HCT116 (cell line): ENCODE measurements at regions not wholly inside any gene's neighbourhood (a gene's known extent, or its start where the extent isn't known, plus 50 kb on each side); places are given as distances from the start of the nearest gene placed in this dataset.
A peak's percentile ranks its signal among the peaks of the same experiment; 100 is the strongest.

Experiments used
- ATAC-seq: fragments of 200-7000 bp; cut with Tn5 transposase; 2 replicates; pipeline ENCODE4 v1.9.1; 2020; ENCODE audit warnings: mild to moderate bottlenecking, moderate library complexity
- BruUV-seq: library from RNA; stranded (reverse); fragments of 400-500 nt; replicated peaks from 2 replicates; lab custom pipeline; 2021; lab: Mats Ljungman, UMichigan
- CTCF ChIA-PET: fragments of 300-600 bp; sonication (Branson Sonifier 250); formaldehyde crosslinking; loops from one replicate; lab custom pipeline; 2021; ENCODE audit warnings: antibody characterized with exemption; lab: Charles Lee
- POLR2A ChIA-PET: fragments of 300-600, 350-600 bp; sonication (Branson Sonifier 250); formaldehyde crosslinking; loops from one replicate; lab custom pipeline; 2021; ENCODE audit warnings: antibody characterized with exemption; lab: Charles Lee
- RAD21 ChIA-PET, 2 experiments: fragments of 300-600 bp; sonication (Branson Sonifier 250); formaldehyde crosslinking; loops; one replicate each; lab custom pipeline; 2023; ENCODE audit warnings: low total read pairs in 2 of 2; ENCODE audit not compliant: uncharacterized antibody in 2 of 2, unreplicated experiment in 2 of 2, low non-redundant PET in 1 of 2; lab: Charles Lee
- DNase-seq: peaks from one replicate; pipeline ENCODE4 v3.0.0-alpha.2; 2010; ENCODE audit warnings: low read depth, low spot score
- H2AFZ ChIP-seq: fragments of 200-600 bp; shearing (Covaris generic), sonication (generic); 2 replicates; pipeline ENCODE4 v1.6.1; 2017; ENCODE audit warnings: low read depth, mixed run types, mixed read lengths, antibody characterized with exemption, low read length; ENCODE audit not compliant: poor library complexity, severe bottlenecking
- H3K27ac ChIP-seq: 2 replicates; pipeline ENCODE4 v1.5.1; 2012; ENCODE audit warnings: low read depth, low read length
- H3K27me3 ChIP-seq: fragments of 200-600 bp; sonication (generic); 2 replicates; pipeline ENCODE4 v1.6.1; 2016; ENCODE audit warnings: mixed run types, low read length, mixed read lengths; ENCODE audit not compliant: insufficient read depth
- H3K36me3 ChIP-seq, 2 experiments: fragments of 200-500 bp in 1 of 2; fragments of 200-600 bp in 1 of 2; sonication (Bioruptor generic) in 1 of 2; sonication (generic) in 1 of 2; 2 replicates each; pipeline versions ENCODE4 v1.5.1 to v1.6.1; 2014 to 2016; ENCODE audit warnings: low read length in 2 of 2, inconsistent platforms in 1 of 2, mixed read lengths in 1 of 2, mixed run types in 1 of 2; ENCODE audit not compliant: insufficient read depth in 2 of 2, control insufficient read depth in 1 of 2
- H3K4me1 ChIP-seq, 2 experiments: fragments of 200-600 bp in 1 of 2; sonication (generic) in 1 of 2; 2 replicates each; pipeline versions ENCODE4 v1.5.1 to v1.6.1; 2012 to 2017; ENCODE audit warnings: low read length in 2 of 2, inconsistent platforms in 1 of 2, mild to moderate bottlenecking in 1 of 2, mixed read lengths in 1 of 2, mixed run types in 1 of 2, moderate library complexity in 1 of 2; ENCODE audit not compliant: insufficient read depth in 2 of 2, control insufficient read depth in 1 of 2
- H3K4me2 ChIP-seq: fragments of 200-600 bp; sonication (generic); 2 replicates; pipeline ENCODE4 v1.6.1; 2017; ENCODE audit warnings: mixed run types, low read length, mixed read lengths
- H3K4me3 ChIP-seq, 2 experiments: fragments of 200-600 bp in 1 of 2; sonication (generic) in 1 of 2; replicated peaks in 1 of 2; 2 replicates each; pipeline ENCODE4 v1.5.1; 2011 to 2016; ENCODE audit warnings: low read length in 2 of 2, control low read depth in 1 of 2, low read depth in 1 of 2, mild to moderate bottlenecking in 1 of 2, mixed read lengths in 1 of 2, mixed run types in 1 of 2
- H3K79me2 ChIP-seq: fragments of 200-600 bp; sonication (generic); 2 replicates; pipeline ENCODE4 v1.6.1; 2017; ENCODE audit warnings: mild to moderate bottlenecking, mixed run types, low read length, moderate library complexity, mixed read lengths; ENCODE audit not compliant: insufficient read depth
- H3K9ac ChIP-seq: fragments of 200-600 bp; sonication (generic); 2 replicates; pipeline ENCODE4 v1.6.1; 2016; ENCODE audit warnings: low read length, mixed read lengths
- H3K9me2 ChIP-seq: fragments of 200-600 bp; sonication (generic), shearing (Covaris generic); 2 replicates; pipeline ENCODE4 v1.6.1; 2017; ENCODE audit warnings: mixed run types, mild to moderate bottlenecking, moderate library complexity; ENCODE audit not compliant: insufficient read depth
- H3K9me3 ChIP-seq, 2 experiments: fragments of 200-500 bp in 1 of 2; fragments of 200-600 bp in 1 of 2; sonication (Bioruptor generic) in 1 of 2; sonication (generic) in 1 of 2; 2 replicates each; pipeline ENCODE4 v1.6.1; 2014 to 2017; ENCODE audit warnings: low read length in 2 of 2, mixed read lengths in 2 of 2, inconsistent platforms in 1 of 2, low read depth in 1 of 2, mild to moderate bottlenecking in 1 of 2, mixed run types in 1 of 2, moderate library complexity in 1 of 2; ENCODE audit not compliant: control insufficient read depth in 1 of 2, insufficient read depth in 1 of 2
- H4K20me1 ChIP-seq: fragments of 200-600 bp; sonication (generic), shearing (Covaris generic); 2 replicates; pipeline ENCODE4 v1.6.1; 2017; ENCODE audit warnings: mixed run types, mild to moderate bottlenecking, moderate library complexity; ENCODE audit not compliant: insufficient read depth
- CBX3 ChIP-seq: IDR thresholded peaks from 2 replicates; pipeline ENCODE4 v1.6.1; 2012; ENCODE audit warnings: low read depth
- CEBPB ChIP-seq: IDR thresholded peaks from 2 replicates; pipeline ENCODE4 v1.6.1; 2012; ENCODE audit warnings: low read depth
- CTCF ChIP-seq, 3 experiments: fragments of 200-600 bp in 1 of 3; sonication (generic) in 1 of 3; IDR thresholded peaks in 2 of 3; conservative IDR thresholded peaks in 1 of 3; 2 replicates each; pipeline ENCODE4 v1.5.1; 2012 to 2017; ENCODE audit warnings: low read depth in 2 of 3, low read length in 2 of 3, antibody characterized with exemption in 1 of 3, borderline replicate concordance in 1 of 3, control low read depth in 1 of 3, mild to moderate bottlenecking in 1 of 3, mixed read lengths in 1 of 3, mixed run types in 1 of 3, moderate library complexity in 1 of 3; ENCODE audit not compliant: insufficient read depth in 1 of 3
- EGR1 ChIP-seq: IDR thresholded peaks from 2 replicates; pipeline ENCODE4 v1.6.1; 2012; ENCODE audit warnings: low read depth
- ELF1 ChIP-seq: IDR thresholded peaks from 2 replicates; pipeline ENCODE4 v1.6.1; 2012; ENCODE audit warnings: low read depth, borderline replicate concordance
- EZH2phosphoT487 ChIP-seq: fragments of 200-600 bp; IDR thresholded peaks from 2 replicates; pipeline ENCODE4 v1.6.1; 2018; ENCODE audit warnings: antibody characterized with exemption, borderline replicate concordance
- FOSL1 ChIP-seq: IDR thresholded peaks from 2 replicates; pipeline ENCODE4 v1.6.1; 2012; ENCODE audit warnings: low read depth
- JUND ChIP-seq: IDR thresholded peaks from 2 replicates; pipeline ENCODE4 v1.6.1; 2012
- POLR2AphosphoS5 ChIP-seq: IDR thresholded peaks from 2 replicates; pipeline ENCODE4 v1.6.1; 2011; ENCODE audit warnings: mild to moderate bottlenecking, low read depth, low read length, moderate library complexity
- SIN3A ChIP-seq: IDR thresholded peaks from 2 replicates; pipeline ENCODE4 v1.6.1; 2012; ENCODE audit warnings: low read depth
- SP1 ChIP-seq: IDR thresholded peaks from 2 replicates; pipeline ENCODE4 v1.6.1; 2012; ENCODE audit warnings: low read depth
- SRF ChIP-seq: IDR thresholded peaks from 2 replicates; pipeline ENCODE4 v1.6.1; 2012; ENCODE audit warnings: low read depth
- TCF7L2 ChIP-seq: IDR thresholded peaks from 2 replicates; pipeline ENCODE4 v1.7.0; 2011; ENCODE audit warnings: borderline replicate concordance, inconsistent platforms; ENCODE audit not compliant: insufficient read depth, insufficient read length; ENCODE audit errors: extremely low read depth
- YY1 ChIP-seq: IDR thresholded peaks from 2 replicates; pipeline ENCODE4 v1.6.1; 2011; ENCODE audit warnings: low read length, low read depth, moderate library complexity, mild to moderate bottlenecking; ENCODE audit not compliant: insufficient replicate concordance; ENCODE audit errors: extremely low read depth
- ZFX ChIP-seq: fragments of 450-650 bp; IDR thresholded peaks from 2 replicates; pipeline ENCODE4 v1.6.1; 2017
- ZNF274 ChIP-seq: fragments of 200-500 bp; sonication (Bioruptor generic); IDR thresholded peaks from 2 replicates; pipeline ENCODE4 v1.6.1; 2014; ENCODE audit warnings: mild to moderate bottlenecking, low read depth, low read length, inconsistent platforms
- intact Hi-C: fragments of 100-400 bp; cut with micrococcal nuclease; formaldehyde crosslinking; loops from 2 replicates; pipeline ENCODE4 v1.10.0; 2022
- TF ChIP-seq, protein P1 (sequence below): IDR thresholded peaks from 2 replicates; pipeline ENCODE4 v1.6.1; 2012
- TF ChIP-seq, protein P2 (sequence below): IDR thresholded peaks from 2 replicates; pipeline ENCODE4 v1.6.1; 2012

DNA sequence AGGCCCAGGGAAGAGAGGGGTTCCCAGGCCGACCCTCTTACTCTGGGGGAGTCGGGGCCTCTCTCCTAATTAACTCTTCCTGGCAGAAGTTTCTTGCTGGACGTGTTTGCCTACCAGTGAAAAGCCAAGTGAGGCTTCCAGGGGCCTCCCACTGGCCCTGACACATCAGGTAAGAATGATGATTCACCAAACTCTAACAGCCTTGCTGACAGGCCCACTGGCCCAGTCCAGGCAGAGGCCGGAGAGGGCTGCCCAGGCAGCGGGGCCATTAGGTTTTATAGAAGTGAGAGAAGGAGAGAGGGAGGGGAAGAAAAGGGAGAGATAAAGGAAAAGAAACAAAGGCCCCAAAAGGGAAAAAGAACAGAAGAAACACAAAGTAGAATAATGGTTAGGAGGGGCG is 50.8 kb upstream of the FOXE1 start:
- Histone ChIP-seq H2AFZ (no peak overlapping the region), H3K4me1 (peaks cover 19 to 33% of the 10 kb centered on the region in 2 experiments), H4K20me1 (no peaks in the 10 kb centered on the region), H3K4me2 (peak overlapping the region; percentile 69), H3K4me3 (peak overlapping the region; percentile 5 to 19), H3K27ac (peak overlapping the region; percentile 51), H3K9me3 (no peaks in the 10 kb centered on the region), H3K9me2 (no peaks in the 10 kb centered on the region), H3K79me2 (no peaks in the 10 kb centered on the region), H3K36me3 (no peaks in the 10 kb centered on the region), H3K9ac (peak overlapping the region; percentile 33), H3K27me3 (no peaks in the 10 kb centered on the region)
- ATAC-seq (peak; percentile 77), DNase-seq (peak; percentile 66)
- intact Hi-C loops = no loop called here
- TF ChIP-seq, protein P1, sequence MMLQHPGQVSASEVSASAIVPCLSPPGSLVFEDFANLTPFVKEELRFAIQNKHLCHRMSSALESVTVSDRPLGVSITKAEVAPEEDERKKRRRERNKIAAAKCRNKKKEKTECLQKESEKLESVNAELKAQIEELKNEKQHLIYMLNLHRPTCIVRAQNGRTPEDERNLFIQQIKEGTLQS = no peak
- no peak for TF ChIP-seq SRF
- TF ChIP-seq EGR1 = no peak
- TF ChIP-seq SP1 = peak; percentile 76
- peak; percentile 91 for TF ChIP-seq JUND
- TF ChIP-seq POLR2AphosphoS5 = peak; percentile 48
- TF ChIP-seq ZNF274 = no peak
- TF ChIP-seq FOSL1 = peak; percentile 91
- no peak for TF ChIP-seq EZH2phosphoT487
- no peak for TF ChIP-seq CEBPB
- TF ChIP-seq, protein P2, sequence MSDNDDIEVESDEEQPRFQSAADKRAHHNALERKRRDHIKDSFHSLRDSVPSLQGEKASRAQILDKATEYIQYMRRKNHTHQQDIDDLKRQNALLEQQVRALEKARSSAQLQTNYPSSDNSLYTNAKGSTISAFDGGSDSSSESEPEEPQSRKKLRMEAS = no peak
- no peak for TF ChIP-seq CTCF (IDR thresholded peaks at IDR 0.05 in 2 of 3, conservative IDR thresholded peaks at IDR 0.05 in 1 of 3; ENCODE audit: borderline replicate concordance in 1 of 3, insufficient read depth in 1 of 3, low read depth in 2 of 3, low read length in 2 of 3)
- no peak for TF ChIP-seq ZFX
- no peak for TF ChIP-seq ELF1
- TF ChIP-seq CBX3 = peak; percentile 64; the same call in 1 of the 2 replicates
- TF ChIP-seq SIN3A = no peak
- TF ChIP-seq YY1 = no peak
- TF ChIP-seq TCF7L2 = no peak
- CTCF ChIA-PET = no interaction called here
- POLR2A ChIA-PET = no interaction called here
- RAD21 ChIA-PET = no interaction called here
- no TSS peak for BruUV-seq
